ENCODE measurements at regions not wholly inside any gene's neighbourhood (a gene's known extent, or its start where the extent isn't known, plus 50 kb on each side); places are given as distances from the start of the nearest gene placed in this dataset.

DNA sequence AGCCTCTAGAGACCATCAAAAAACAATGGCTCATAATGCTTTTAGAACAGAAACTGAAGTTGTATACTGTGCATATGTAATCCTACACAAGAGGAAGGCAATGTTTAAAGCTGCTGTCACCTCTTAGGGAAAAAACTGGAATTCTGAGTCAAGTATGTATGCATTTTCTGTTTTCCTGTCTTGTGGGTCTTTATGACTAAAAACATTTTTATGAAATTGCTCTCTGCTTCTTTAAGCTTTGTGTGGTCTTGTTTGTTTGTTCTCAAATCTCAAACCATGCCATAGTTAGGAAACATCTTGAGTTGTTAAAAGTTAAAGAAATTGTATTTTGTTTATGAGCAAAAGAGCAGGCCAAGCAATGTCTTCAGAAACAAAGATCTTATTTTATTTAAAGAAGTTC is 80.9 kb upstream of the SOX2 start:
- H3K4me2 ChIP-seq: no peak overlapping the region
- H3K27ac ChIP-seq (ENCODE audit: low read depth in 2 of 2, low read length in 1 of 2): no peak overlapping the region
- 0 out of 2 replicates have a peak overlapping the region, but pooled peaks have one; percentile 38 for H2AFZ ChIP-seq (ENCODE audit: low read depth)
- POLR2A ChIA-PET: no interaction called here
- H3K9ac ChIP-seq: no peak overlapping the region
- H3K4me3 ChIP-seq (ENCODE audit: low read depth in 2 of 2, low read length in 1 of 2): no peak overlapping the region
- no peaks in the 10 kb centered on the region for H3K27me3 ChIP-seq (ENCODE audit: insufficient read depth)
- H3K79me2 ChIP-seq (ENCODE audit: insufficient read depth): no peaks in the 10 kb centered on the region
- TF ChIP-seq GABPA (IDR thresholded peaks at IDR 0.05; ENCODE audit: low read depth): no peak
- CTCF ChIA-PET: interaction anchor here (1.2 to 2.1 kb wide), 2 partner anchors 12 to 22 kb away, joined by 3 to 5 read pairs; no protein-coding TSS in a partner anchor
- H3F3A ChIP-seq (replicated peaks; ENCODE audit: insufficient read depth): peaks cover 8% of the 10 kb centered on the region
- no peaks in the 10 kb centered on the region for H4K20me1 ChIP-seq (ENCODE audit: insufficient read depth)
- no peak for DNase-seq
- H3K9me3 ChIP-seq: no peaks in the 10 kb centered on the region
- no peaks in the 10 kb centered on the region for H3K9me2 ChIP-seq
- no peaks in the 10 kb centered on the region for H3K36me3 ChIP-seq (replicated peaks in 1 of 2; ENCODE audit: control insufficient read depth in 1 of 2, insufficient read depth in 2 of 2, low read length in 1 of 2)
- H3K4me1 ChIP-seq (ENCODE audit: control insufficient read depth in 1 of 2, insufficient read depth in 2 of 2, low read depth in 1 of 2, low read length in 1 of 2): peaks cover 7 to 17% of the 10 kb centered on the region in 2 experiments; a peak in 2 of 4 replicates

DNA sequence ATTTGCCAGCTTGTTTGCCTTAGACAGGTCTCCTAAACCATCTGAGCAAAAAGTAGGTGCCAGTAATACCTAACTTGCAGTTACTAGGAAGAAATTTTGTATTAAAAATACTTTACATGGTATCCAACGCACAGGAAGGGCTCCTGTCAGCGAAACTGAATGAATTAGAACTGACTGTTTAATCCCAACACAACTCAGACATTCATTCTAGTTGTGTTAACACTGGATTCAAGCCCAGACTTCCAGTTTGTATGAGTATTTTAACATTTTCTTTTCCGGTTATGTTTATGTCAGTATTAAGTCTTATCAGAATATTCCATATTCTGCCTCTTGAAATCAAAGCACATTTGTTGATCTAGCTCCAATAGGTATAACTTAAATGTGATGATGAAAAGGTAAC is 82.0 kb upstream of the SOX2 start:
- H4K20me1 ChIP-seq (ENCODE audit: insufficient read depth): no peaks in the 10 kb centered on the region
- no peaks in the 10 kb centered on the region for H3K79me2 ChIP-seq (ENCODE audit: insufficient read depth)
- peaks cover 7 to 17% of the 10 kb centered on the region in 2 experiments; a peak in 2 of 4 replicates for H3K4me1 ChIP-seq (ENCODE audit: control insufficient read depth in 1 of 2, insufficient read depth in 2 of 2, low read depth in 1 of 2, low read length in 1 of 2)
- peak overlapping the region in 1 of 2 experiments; percentile 26; a peak in 1 of 4 replicates for H3K27ac ChIP-seq (ENCODE audit: low read depth in 2 of 2, low read length in 1 of 2)
- WGBS (ENCODE audit: low lambda C conversion rate): 94% methylated on average over 3 of the region's 3 CpGs
- ChIA-PET CTCF (interaction anchor here (1.2 to 2.1 kb wide), 2 partner anchors 24 to 71 kb away, joined by 3 to 5 read pairs; no protein-coding TSS in a partner anchor), POLR2A (no interaction called here)
- no peak overlapping the region for H3K4me2 ChIP-seq
- DNase-seq: no peak
- peaks cover 8% of the 10 kb centered on the region for H3F3A ChIP-seq (replicated peaks; ENCODE audit: insufficient read depth)
- H3K4me3 ChIP-seq (ENCODE audit: low read depth in 2 of 2, low read length in 1 of 2): no peak overlapping the region
- H3K9ac ChIP-seq: no peak overlapping the region
- no peaks in the 10 kb centered on the region for H3K9me2 ChIP-seq
- H3K36me3 ChIP-seq (replicated peaks in 1 of 2; ENCODE audit: control insufficient read depth in 1 of 2, insufficient read depth in 2 of 2, low read length in 1 of 2): no peaks in the 10 kb centered on the region
- H2AFZ ChIP-seq (ENCODE audit: low read depth): no peak overlapping the region
- H3K9me3 ChIP-seq: no peaks in the 10 kb centered on the region
- no peaks in the 10 kb centered on the region for H3K27me3 ChIP-seq (ENCODE audit: insufficient read depth)
- no peak for TF ChIP-seq CHD2 (IDR thresholded peaks at IDR 0.05; ENCODE audit: low read length, partially characterized antibody)
- no peak for TF ChIP-seq MXI1 (IDR thresholded peaks at IDR 0.05; ENCODE audit: low read depth, low read length)
- no peak for TF ChIP-seq YY1 (IDR thresholded peaks at IDR 0.05; ENCODE audit: low read depth)
- no peak for TF ChIP-seq TAF1 (IDR thresholded peaks at IDR 0.05; ENCODE audit: borderline replicate concordance, low read depth, low read length)
- no peak for TF ChIP-seq NFIC (IDR thresholded peaks at IDR 0.05; ENCODE audit: borderline replicate concordance)

DNA sequence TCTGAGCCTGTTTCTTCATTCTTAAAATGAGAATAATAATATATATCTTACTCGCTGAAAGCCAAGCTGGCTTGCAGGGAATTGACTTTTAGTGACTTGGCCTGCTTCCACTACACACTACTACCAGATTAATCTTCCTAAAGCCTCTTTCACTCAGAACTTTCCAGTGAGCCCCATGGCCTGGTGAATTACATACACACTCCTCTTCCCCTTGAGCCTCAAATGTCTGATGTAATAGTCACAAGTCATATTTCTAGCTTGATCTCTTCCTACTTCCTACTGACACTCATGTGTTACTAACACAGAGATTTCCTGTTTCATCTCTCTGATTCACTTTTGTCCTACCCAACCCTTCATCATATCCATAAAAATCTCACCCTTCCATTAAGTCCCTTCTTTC is 82.7 kb upstream of the SOX2 start:
- H3K27ac ChIP-seq (ENCODE audit: low read depth in 2 of 2, low read length in 1 of 2): peak overlapping the region in 1 of 2 experiments; percentile 26; a peak in 2 of 4 replicates
- H3K4me1 ChIP-seq (ENCODE audit: control insufficient read depth in 1 of 2, insufficient read depth in 2 of 2, low read depth in 1 of 2, low read length in 1 of 2): peaks cover 7 to 19% of the 10 kb centered on the region in 2 experiments; a peak in 2 of 4 replicates
- no peaks in the 10 kb centered on the region for H3K79me2 ChIP-seq (ENCODE audit: insufficient read depth)
- no peak for DNase-seq
- 100% methylated on average over 1 of the region's 1 CpG for WGBS (ENCODE audit: low lambda C conversion rate)
- H3K36me3 ChIP-seq (replicated peaks in 1 of 2; ENCODE audit: control insufficient read depth in 1 of 2, insufficient read depth in 2 of 2, low read length in 1 of 2): no peaks in the 10 kb centered on the region
- no peaks in the 10 kb centered on the region for H3K9me3 ChIP-seq
- ChIA-PET CTCF (interaction anchor here (1.2 to 2.1 kb wide), 3 partner anchors 12 to 71 kb away, joined by 3 to 5 read pairs (median 3); no protein-coding TSS in a partner anchor), POLR2A (no interaction called here)
- H3K9me2 ChIP-seq: no peaks in the 10 kb centered on the region
- TF ChIP-seq FOXM1 (IDR thresholded peaks at IDR 0.05; ENCODE audit: low read depth): no peak
- no peak for TF ChIP-seq EZH2phosphoT487 (IDR thresholded peaks at IDR 0.05; ENCODE audit: borderline replicate concordance, low read depth)
- TF ChIP-seq POLR2AphosphoS5 (IDR thresholded peaks at IDR 0.05; ENCODE audit: low read depth, low read length): no peak
- no peak for TF ChIP-seq MXI1 (IDR thresholded peaks at IDR 0.05; ENCODE audit: low read depth, low read length)
- TF ChIP-seq ELF1 (IDR thresholded peaks at IDR 0.05): 0 out of 2 replicates have a peak, but pooled peaks have one; percentile 7
- H4K20me1 ChIP-seq (ENCODE audit: insufficient read depth): no peaks in the 10 kb centered on the region
- peaks cover 8% of the 10 kb centered on the region for H3F3A ChIP-seq (replicated peaks; ENCODE audit: insufficient read depth)
- H2AFZ ChIP-seq (ENCODE audit: low read depth): peak overlapping the region; percentile 72; the same call in 1 of the 2 replicates
- H3K9ac ChIP-seq: no peak overlapping the region
- H3K4me2 ChIP-seq: no peak overlapping the region
- no peaks in the 10 kb centered on the region for H3K27me3 ChIP-seq (ENCODE audit: insufficient read depth)
- H3K4me3 ChIP-seq (ENCODE audit: low read depth in 2 of 2, low read length in 1 of 2): no peak overlapping the region

All from SK-N-SH (cell line).